Ishikawa (cell line): ENCODE measurements at regions not wholly inside any gene's neighbourhood (a gene's known extent, or its start where the extent isn't known, plus 50 kb on each side); places are given as distances from the start of the nearest gene placed in this dataset.

Experiments
- EP300 ChIP-seq: IDR thresholded peaks from 2 replicates; pipeline ENCODE4 v1.6.1; 2012; ENCODE audit warnings: borderline replicate concordance
- FOXM1 ChIP-seq: IDR thresholded peaks from 2 replicates; pipeline ENCODE4 v1.6.1; 2012; ENCODE audit warnings: low read depth, borderline replicate concordance

GRCh38 chr13:20287976-20288375 lies 55.9 kb upstream of the GJB6 start:
- TF ChIP-seq FOXM1: no peak
- TF ChIP-seq EP300: no peak
